22Rv1 (cell line): ENCODE measurements at regions not wholly inside any gene's neighbourhood (a gene's known extent, or its start where the extent isn't known, plus 50 kb on each side); places are given as distances from the start of the nearest gene placed in this dataset.
"Not testable (repeated sequence)": the region's sequence is repeated elsewhere in the genome, so short reads cannot be mapped to it uniquely, and the experiment has no call there.

Experiments
- ZFX ChIP-seq: fragments of 450-650 bp; IDR thresholded peaks from 2 replicates; pipeline ENCODE4 v1.6.1; 2017; ENCODE audit warnings: antibody characterized with exemption, borderline replicate concordance
- TF ChIP-seq, protein P1 (sequence below): fragments of 450-650 bp; IDR thresholded peaks from 2 replicates; pipeline ENCODE4 v1.5.1; 2017; ENCODE audit warnings: mild to moderate bottlenecking

DNA sequence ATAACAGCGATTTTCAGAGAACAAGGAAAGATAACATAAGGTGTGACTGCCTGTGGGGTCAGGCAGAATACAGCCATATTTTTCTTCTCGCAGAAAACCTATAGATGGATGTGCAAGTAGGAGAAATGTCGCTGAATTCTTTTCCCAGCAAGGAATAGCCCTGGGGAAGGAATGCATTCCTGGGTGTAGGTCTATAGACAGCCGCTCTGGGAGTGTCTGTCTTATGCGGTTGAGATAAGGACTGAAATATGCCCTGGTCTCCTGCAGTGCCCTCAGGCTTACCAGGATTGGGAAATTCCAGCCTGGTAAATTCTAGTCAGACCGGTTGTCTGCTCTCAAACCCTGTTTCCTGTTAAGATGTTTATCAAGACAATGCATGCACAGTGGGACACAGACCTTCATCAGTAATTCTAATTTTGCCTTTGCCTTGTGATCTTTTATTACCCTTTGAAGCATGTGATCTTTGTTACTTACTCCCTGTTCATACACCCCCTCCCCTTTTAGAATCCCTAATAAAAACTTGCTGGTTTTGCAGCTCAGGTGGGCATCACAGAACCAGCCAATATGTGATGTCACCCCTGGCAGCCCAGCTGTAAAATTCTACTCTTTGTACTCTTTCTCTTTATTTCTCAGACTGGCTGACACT, 202.8 kb upstream of the SRD5A2 start:
- TF ChIP-seq, protein P1, sequence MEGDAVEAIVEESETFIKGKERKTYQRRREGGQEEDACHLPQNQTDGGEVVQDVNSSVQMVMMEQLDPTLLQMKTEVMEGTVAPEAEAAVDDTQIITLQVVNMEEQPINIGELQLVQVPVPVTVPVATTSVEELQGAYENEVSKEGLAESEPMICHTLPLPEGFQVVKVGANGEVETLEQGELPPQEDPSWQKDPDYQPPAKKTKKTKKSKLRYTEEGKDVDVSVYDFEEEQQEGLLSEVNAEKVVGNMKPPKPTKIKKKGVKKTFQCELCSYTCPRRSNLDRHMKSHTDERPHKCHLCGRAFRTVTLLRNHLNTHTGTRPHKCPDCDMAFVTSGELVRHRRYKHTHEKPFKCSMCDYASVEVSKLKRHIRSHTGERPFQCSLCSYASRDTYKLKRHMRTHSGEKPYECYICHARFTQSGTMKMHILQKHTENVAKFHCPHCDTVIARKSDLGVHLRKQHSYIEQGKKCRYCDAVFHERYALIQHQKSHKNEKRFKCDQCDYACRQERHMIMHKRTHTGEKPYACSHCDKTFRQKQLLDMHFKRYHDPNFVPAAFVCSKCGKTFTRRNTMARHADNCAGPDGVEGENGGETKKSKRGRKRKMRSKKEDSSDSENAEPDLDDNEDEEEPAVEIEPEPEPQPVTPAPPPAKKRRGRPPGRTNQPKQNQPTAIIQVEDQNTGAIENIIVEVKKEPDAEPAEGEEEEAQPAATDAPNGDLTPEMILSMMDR: not testable (repeated sequence)
- TF ChIP-seq ZFX: not testable (repeated sequence)
